ENCODE measurements at regions not wholly inside any gene's neighbourhood (a gene's known extent, or its start where the extent isn't known, plus 50 kb on each side); places are given as distances from the start of the nearest gene placed in this dataset.

GRCh38 chr17:10944819-10945218, 106.9 kb upstream of the PIRT start:
- TF ChIP-seq, protein P1, sequence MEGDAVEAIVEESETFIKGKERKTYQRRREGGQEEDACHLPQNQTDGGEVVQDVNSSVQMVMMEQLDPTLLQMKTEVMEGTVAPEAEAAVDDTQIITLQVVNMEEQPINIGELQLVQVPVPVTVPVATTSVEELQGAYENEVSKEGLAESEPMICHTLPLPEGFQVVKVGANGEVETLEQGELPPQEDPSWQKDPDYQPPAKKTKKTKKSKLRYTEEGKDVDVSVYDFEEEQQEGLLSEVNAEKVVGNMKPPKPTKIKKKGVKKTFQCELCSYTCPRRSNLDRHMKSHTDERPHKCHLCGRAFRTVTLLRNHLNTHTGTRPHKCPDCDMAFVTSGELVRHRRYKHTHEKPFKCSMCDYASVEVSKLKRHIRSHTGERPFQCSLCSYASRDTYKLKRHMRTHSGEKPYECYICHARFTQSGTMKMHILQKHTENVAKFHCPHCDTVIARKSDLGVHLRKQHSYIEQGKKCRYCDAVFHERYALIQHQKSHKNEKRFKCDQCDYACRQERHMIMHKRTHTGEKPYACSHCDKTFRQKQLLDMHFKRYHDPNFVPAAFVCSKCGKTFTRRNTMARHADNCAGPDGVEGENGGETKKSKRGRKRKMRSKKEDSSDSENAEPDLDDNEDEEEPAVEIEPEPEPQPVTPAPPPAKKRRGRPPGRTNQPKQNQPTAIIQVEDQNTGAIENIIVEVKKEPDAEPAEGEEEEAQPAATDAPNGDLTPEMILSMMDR (IDR thresholded peaks at IDR 0.05; ENCODE audit: low read depth, low read length, missing control alignments): no peak
- H3K4me3 ChIP-seq (replicated peaks; ENCODE audit: low read depth, low read length): no peak overlapping the region
- DNase-seq (ENCODE audit: extremely low read depth, low read depth): no peak

DNA sequence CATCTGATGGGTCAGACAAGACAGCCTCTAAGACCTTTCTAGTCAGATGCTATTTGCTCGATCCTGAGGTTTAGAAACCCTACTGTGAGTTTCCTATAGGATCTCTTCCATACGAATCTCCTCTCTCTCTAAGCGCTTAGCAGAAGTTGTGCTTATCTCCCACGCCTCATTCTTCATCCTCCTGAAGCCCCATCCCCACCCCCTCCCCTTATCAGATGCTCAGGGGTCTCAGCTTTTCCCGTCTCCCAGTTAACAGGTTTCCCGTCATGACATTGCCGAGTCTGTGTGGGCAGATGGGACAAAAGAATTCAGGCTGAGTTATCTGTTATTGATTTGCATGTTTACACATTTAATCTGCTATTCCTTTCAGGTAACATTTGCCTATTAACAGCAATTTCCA, 99.0 kb upstream of the PIRT start:
- TF ChIP-seq, protein P1 (IDR thresholded peaks at IDR 0.05; ENCODE audit: low read depth, low read length, missing control alignments): no peak
- no peak for DNase-seq (ENCODE audit: extremely low read depth, low read depth)

DNA sequence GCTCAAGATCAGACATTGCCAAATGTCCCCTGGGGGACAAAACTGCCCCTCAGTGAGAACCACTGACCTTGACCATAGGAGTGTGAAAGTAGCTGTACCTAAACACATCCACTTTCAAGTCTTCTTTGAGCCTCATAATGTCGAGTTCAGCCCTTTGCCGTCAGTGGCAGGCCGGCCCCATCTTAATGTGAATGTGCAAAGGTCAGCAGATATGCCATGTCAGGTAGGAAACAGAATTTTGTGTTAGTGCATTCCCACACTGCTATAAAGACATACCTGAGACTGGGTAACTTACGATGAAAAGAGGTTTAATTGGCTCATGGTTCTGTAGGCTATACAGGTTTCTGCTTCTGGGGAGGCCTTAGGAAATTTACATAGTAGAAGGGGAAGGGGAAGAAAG, 95.1 kb upstream of the PIRT start:
- no peak for DNase-seq (ENCODE audit: extremely low read depth, low read depth)
- TF ChIP-seq, protein P1 (IDR thresholded peaks at IDR 0.05; ENCODE audit: low read depth, low read length, missing control alignments): no peak
- H3K4me3 ChIP-seq (replicated peaks; ENCODE audit: low read depth, low read length): no peak overlapping the region

More for the DNA sequence above, 99.0 kb upstream of the PIRT start:
- H3K4me3 ChIP-seq (replicated peaks; ENCODE audit: low read depth, low read length): no peak overlapping the region

DNA sequence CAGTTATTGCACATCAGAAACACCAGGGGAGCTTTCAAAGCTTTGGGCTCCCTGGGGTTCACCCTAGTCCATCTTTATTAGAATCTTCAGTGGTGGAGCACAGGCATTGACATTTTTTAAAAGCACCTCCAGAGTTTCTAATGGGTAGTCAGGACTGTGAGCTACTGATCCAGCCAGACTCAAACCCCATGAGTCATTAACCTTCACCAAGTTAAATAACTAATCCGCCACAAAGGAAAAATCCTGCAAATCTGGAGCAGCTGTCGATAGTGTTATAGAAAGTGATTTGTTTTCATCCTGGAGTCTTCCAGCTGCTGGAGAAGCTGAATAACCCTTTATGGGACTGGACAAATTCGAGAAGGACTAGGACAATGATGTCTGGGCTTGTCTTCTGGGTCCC, 93.2 kb upstream of the PIRT start:
- H3K4me3 ChIP-seq (replicated peaks; ENCODE audit: low read depth, low read length): no peak overlapping the region
- DNase-seq (ENCODE audit: extremely low read depth, low read depth): no peak
- TF ChIP-seq, protein P1 (IDR thresholded peaks at IDR 0.05; ENCODE audit: low read depth, low read length, missing control alignments): no peak

DNA sequence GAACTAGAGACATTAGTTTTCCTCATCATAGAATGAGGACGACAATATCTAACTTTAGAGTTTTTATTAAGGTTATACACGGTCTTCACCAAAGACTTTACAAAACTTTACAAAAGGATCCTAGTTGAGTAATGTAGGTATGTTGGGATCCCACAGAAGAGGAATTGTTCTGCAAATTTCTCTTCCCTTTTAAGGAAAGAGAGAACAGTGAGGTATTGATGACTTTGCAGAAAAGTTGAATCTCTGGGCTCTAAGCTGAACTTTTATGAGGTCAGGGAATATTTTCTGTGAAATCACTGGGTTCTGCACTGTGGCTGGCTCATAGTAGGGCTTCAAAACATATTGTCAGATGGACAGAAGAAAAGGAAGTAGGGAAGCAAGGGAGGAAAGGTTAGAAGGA, 89.8 kb upstream of the PIRT start:
- TF ChIP-seq, protein P1 (IDR thresholded peaks at IDR 0.05; ENCODE audit: low read depth, low read length, missing control alignments): no peak
- no peak for DNase-seq (ENCODE audit: extremely low read depth, low read depth)
- no peak overlapping the region for H3K4me3 ChIP-seq (replicated peaks; ENCODE audit: low read depth, low read length)

DNA sequence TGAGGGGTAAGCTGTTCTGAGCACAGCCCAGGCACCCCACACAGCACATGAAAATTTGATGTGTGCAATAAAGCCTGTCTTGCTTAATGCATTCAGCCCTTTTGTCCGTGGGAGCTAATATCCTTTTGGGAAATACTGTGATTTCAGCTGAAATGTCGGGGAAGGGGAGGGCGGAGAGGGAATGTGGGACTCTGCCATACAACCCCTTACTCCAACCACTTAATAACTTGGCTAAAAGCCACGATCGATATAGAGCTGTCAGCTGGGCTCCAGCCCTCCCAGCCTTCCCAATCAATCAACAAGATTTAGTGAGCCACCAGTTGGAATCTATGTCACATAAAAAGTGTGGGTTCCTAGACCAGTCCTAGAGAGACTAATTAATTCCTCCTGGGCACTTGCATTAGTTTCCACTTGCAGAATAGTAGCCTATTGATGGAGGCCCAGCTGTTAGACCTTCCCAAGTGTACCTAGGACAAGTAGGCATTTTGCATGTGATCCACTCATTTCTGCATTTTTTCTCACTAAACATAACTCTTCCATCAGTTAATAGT, 82.7 kb upstream of the PIRT start:
- TF ChIP-seq, protein P1 (IDR thresholded peaks at IDR 0.05; ENCODE audit: low read depth, low read length, missing control alignments): no peak

DNA sequence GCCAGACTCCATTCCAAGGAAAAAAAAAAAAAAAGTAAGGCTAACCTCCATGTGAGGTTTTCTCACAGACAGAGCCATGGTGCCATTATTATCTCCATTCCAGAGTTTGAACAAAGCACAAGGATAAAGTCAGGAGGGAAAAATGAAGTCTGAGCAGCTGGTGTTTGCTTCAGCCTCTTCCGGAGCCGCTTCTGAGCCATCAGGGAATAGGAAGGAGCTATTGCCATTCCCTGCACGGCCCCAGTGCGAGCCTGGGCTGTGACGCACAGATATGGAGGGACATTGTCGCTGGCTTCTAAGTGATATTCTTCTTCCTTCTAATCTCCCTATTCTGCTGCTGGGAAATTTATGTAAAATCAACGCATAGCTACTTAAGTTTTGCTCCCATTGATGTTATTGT, 69.5 kb upstream of the PIRT start:
- H3K4me3 ChIP-seq (replicated peaks; ENCODE audit: low read depth, low read length): no peak overlapping the region
- TF ChIP-seq, protein P1 (IDR thresholded peaks at IDR 0.05; ENCODE audit: low read depth, low read length, missing control alignments): no peak
- no peak for DNase-seq (ENCODE audit: extremely low read depth, low read depth)

More for the DNA sequence above, 82.7 kb upstream of the PIRT start:
- H3K4me3 ChIP-seq (replicated peaks; ENCODE audit: low read depth, low read length): no peak overlapping the region
- DNase-seq (ENCODE audit: extremely low read depth, low read depth): no peak
